DND-41 (cell line): ENCODE measurements at regions not wholly inside any gene's neighbourhood (a gene's known extent, or its start where the extent isn't known, plus 50 kb on each side); places are given as distances from the start of the nearest gene placed in this dataset.

Experiments
- EZH2 ChIP-seq: IDR thresholded peaks from 3 replicates; pipeline ENCODE4 v1.6.1; 2012; ENCODE audit warnings: borderline replicate concordance, low read depth, mild to moderate bottlenecking, moderate library complexity, low read length, inconsistent platforms; ENCODE audit not compliant: severe bottlenecking
- TF ChIP-seq, protein P1 (sequence below): IDR thresholded peaks from 2 replicates; pipeline ENCODE4 v1.5.1; 2012; ENCODE audit warnings: borderline replicate concordance, low read length, moderate library complexity, mild to moderate bottlenecking; ENCODE audit not compliant: poor library complexity, severe bottlenecking; ENCODE audit errors: extremely low read depth

GRCh38 chr10:93150990-93151547 lies 77.4 kb downstream of the CYP26A1 start:
- TF ChIP-seq, protein P1, sequence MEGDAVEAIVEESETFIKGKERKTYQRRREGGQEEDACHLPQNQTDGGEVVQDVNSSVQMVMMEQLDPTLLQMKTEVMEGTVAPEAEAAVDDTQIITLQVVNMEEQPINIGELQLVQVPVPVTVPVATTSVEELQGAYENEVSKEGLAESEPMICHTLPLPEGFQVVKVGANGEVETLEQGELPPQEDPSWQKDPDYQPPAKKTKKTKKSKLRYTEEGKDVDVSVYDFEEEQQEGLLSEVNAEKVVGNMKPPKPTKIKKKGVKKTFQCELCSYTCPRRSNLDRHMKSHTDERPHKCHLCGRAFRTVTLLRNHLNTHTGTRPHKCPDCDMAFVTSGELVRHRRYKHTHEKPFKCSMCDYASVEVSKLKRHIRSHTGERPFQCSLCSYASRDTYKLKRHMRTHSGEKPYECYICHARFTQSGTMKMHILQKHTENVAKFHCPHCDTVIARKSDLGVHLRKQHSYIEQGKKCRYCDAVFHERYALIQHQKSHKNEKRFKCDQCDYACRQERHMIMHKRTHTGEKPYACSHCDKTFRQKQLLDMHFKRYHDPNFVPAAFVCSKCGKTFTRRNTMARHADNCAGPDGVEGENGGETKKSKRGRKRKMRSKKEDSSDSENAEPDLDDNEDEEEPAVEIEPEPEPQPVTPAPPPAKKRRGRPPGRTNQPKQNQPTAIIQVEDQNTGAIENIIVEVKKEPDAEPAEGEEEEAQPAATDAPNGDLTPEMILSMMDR = no peak
- no peak for TF ChIP-seq EZH2
